ENCODE measurements at regions not wholly inside any gene's neighbourhood (a gene's known extent, or its start where the extent isn't known, plus 50 kb on each side); places are given as distances from the start of the nearest gene placed in this dataset.
"Not testable (repeated sequence)": the region's sequence is repeated elsewhere in the genome, so short reads cannot be mapped to it uniquely, and the experiment has no call there.

- H3K9me3 ChIP-seq (ENCODE audit: low read length) = no peaks in the 10 kb centered on the region
- no peak overlapping the region for H3K9ac ChIP-seq (ENCODE audit: low read length)
- H3K36me3 ChIP-seq (ENCODE audit: insufficient read depth, low read length) = no peaks in the 10 kb centered on the region
- no peak for DNase-seq
- H3K4me2 ChIP-seq (ENCODE audit: low read depth, low read length, poor library complexity, severe bottlenecking) = no peak overlapping the region
- no peak overlapping the region for H3K27ac ChIP-seq (ENCODE audit: low read length)
- no peak overlapping the region for H3K4me3 ChIP-seq (ENCODE audit: low read length)
- H2AFZ ChIP-seq (ENCODE audit: low read length) = no peak overlapping the region
- H3K27me3 ChIP-seq (ENCODE audit: low read length) = no peaks in the 10 kb centered on the region
- no peaks in the 10 kb centered on the region for H3K9me2 ChIP-seq (replicated peaks; ENCODE audit: insufficient read depth, low read length)
- H4K20me1 ChIP-seq (ENCODE audit: insufficient read depth, low read depth, low read length) = no peaks in the 10 kb centered on the region
- no peaks in the 10 kb centered on the region for H3K4me1 ChIP-seq (ENCODE audit: low read length)
- H3K79me2 ChIP-seq (ENCODE audit: low read length) = no peaks in the 10 kb centered on the region
Observed at GRCh38 chr2:113351375-113352355, 72.9 kb upstream of the PAX8 start.

GRCh38 chr2:113343800-113344199 is 65.1 kb upstream of the PAX8 start:
- not testable (repeated sequence) for H3K4me1 ChIP-seq (ENCODE audit: low read length); DNase-seq; H3K27me3 ChIP-seq (ENCODE audit: low read length); H4K20me1 ChIP-seq (ENCODE audit: insufficient read depth, low read depth, low read length); H3K4me3 ChIP-seq (ENCODE audit: low read length); H3K36me3 ChIP-seq (ENCODE audit: insufficient read depth, low read length); H3K9ac ChIP-seq (ENCODE audit: low read length); H3K4me2 ChIP-seq (ENCODE audit: low read depth, low read length, poor library complexity, severe bottlenecking); H3K9me2 ChIP-seq (replicated peaks; ENCODE audit: insufficient read depth, low read length); H3K9me3 ChIP-seq (ENCODE audit: low read length); H3K27ac ChIP-seq (ENCODE audit: low read length); H3K79me2 ChIP-seq (ENCODE audit: low read length); H2AFZ ChIP-seq (ENCODE audit: low read length)

- H3K9ac ChIP-seq (ENCODE audit: low read length) = no peak overlapping the region
- H3K9me3 ChIP-seq (ENCODE audit: low read length) = no peaks in the 10 kb centered on the region
- DNase-seq = no peak
- no peak overlapping the region for H3K4me3 ChIP-seq (ENCODE audit: low read length)
- no peaks in the 10 kb centered on the region for H3K79me2 ChIP-seq (ENCODE audit: low read length)
- H2AFZ ChIP-seq (ENCODE audit: low read length) = no peak overlapping the region
- H3K4me2 ChIP-seq (ENCODE audit: low read depth, low read length, poor library complexity, severe bottlenecking) = no peak overlapping the region
- no peaks in the 10 kb centered on the region for H3K36me3 ChIP-seq (ENCODE audit: insufficient read depth, low read length)
- H3K4me1 ChIP-seq (ENCODE audit: low read length) = no peaks in the 10 kb centered on the region
- no peaks in the 10 kb centered on the region for H3K9me2 ChIP-seq (replicated peaks; ENCODE audit: insufficient read depth, low read length)
- no peaks in the 10 kb centered on the region for H3K27me3 ChIP-seq (ENCODE audit: low read length)
- H4K20me1 ChIP-seq (ENCODE audit: insufficient read depth, low read depth, low read length) = no peaks in the 10 kb centered on the region
- H3K27ac ChIP-seq (ENCODE audit: low read length) = no peak overlapping the region
Observed at GRCh38 chr2:113342650-113343049, 63.9 kb upstream of the PAX8 start.

GRCh38 chr2:113341870-113342253 is 63.1 kb upstream of the PAX8 start:
- not testable (repeated sequence) for H3K9ac ChIP-seq (ENCODE audit: low read length); H3K27me3 ChIP-seq (ENCODE audit: low read length); DNase-seq; H3K36me3 ChIP-seq (ENCODE audit: insufficient read depth, low read length); H3K4me3 ChIP-seq (ENCODE audit: low read length); H2AFZ ChIP-seq (ENCODE audit: low read length); H3K9me2 ChIP-seq (replicated peaks; ENCODE audit: insufficient read depth, low read length); H3K27ac ChIP-seq (ENCODE audit: low read length); H3K4me2 ChIP-seq (ENCODE audit: low read depth, low read length, poor library complexity, severe bottlenecking); H3K79me2 ChIP-seq (ENCODE audit: low read length); H4K20me1 ChIP-seq (ENCODE audit: insufficient read depth, low read depth, low read length); H3K9me3 ChIP-seq (ENCODE audit: low read length); H3K4me1 ChIP-seq (ENCODE audit: low read length)

- Histone ChIP-seq H2AFZ (ENCODE audit: low read length) (no peak overlapping the region), H4K20me1 (ENCODE audit: insufficient read depth, low read depth, low read length) (no peaks in the 10 kb centered on the region)
- no peak for DNase-seq
Observed at GRCh38 chr2:113341191-113341869, 62.6 kb upstream of the PAX8 start.

GRCh38 chr2:113337809-113338208 is 59.1 kb upstream of the PAX8 start:
- no peak for DNase-seq
- Histone ChIP-seq H2AFZ (ENCODE audit: low read length) (no peak overlapping the region), H3K36me3 (ENCODE audit: insufficient read depth, low read length) (no peaks in the 10 kb centered on the region), H3K27me3 (ENCODE audit: low read length) (no peaks in the 10 kb centered on the region), H3K4me3 (ENCODE audit: low read length) (no peak overlapping the region), H4K20me1 (ENCODE audit: insufficient read depth, low read depth, low read length) (no peaks in the 10 kb centered on the region), H3K9ac (ENCODE audit: low read length) (no peak overlapping the region), H3K9me3 (ENCODE audit: low read length) (no peaks in the 10 kb centered on the region), H3K27ac (ENCODE audit: low read length) (no peak overlapping the region), H3K4me1 (ENCODE audit: low read length) (no peaks in the 10 kb centered on the region), H3K9me2 (replicated peaks; ENCODE audit: insufficient read depth, low read length) (no peaks in the 10 kb centered on the region), H3K79me2 (ENCODE audit: low read length) (no peaks in the 10 kb centered on the region), H3K4me2 (ENCODE audit: low read depth, low read length, poor library complexity, severe bottlenecking) (no peak overlapping the region)

More at GRCh38 chr2:113341191-113341869, 62.6 kb upstream of the PAX8 start:
- Histone ChIP-seq H3K36me3 (ENCODE audit: insufficient read depth, low read length) (no peaks in the 10 kb centered on the region), H3K4me3 (ENCODE audit: low read length) (no peak overlapping the region), H3K27me3 (ENCODE audit: low read length) (no peaks in the 10 kb centered on the region), H3K9me3 (ENCODE audit: low read length) (no peaks in the 10 kb centered on the region), H3K4me1 (ENCODE audit: low read length) (no peaks in the 10 kb centered on the region), H3K9ac (ENCODE audit: low read length) (no peak overlapping the region), H3K9me2 (replicated peaks; ENCODE audit: insufficient read depth, low read length) (no peaks in the 10 kb centered on the region), H3K4me2 (ENCODE audit: low read depth, low read length, poor library complexity, severe bottlenecking) (no peak overlapping the region), H3K79me2 (ENCODE audit: low read length) (no peaks in the 10 kb centered on the region), H3K27ac (ENCODE audit: low read length) (no peak overlapping the region)

- not testable (repeated sequence) for H3K9me3 ChIP-seq (ENCODE audit: low read length); DNase-seq
Observed at GRCh38 chr2:113336040-113336439, 57.3 kb upstream of the PAX8 start.

GRCh38 chr2:113334147-113334546 is 55.4 kb upstream of the PAX8 start:
- no peaks in the 10 kb centered on the region for H3K79me2 ChIP-seq (ENCODE audit: low read length)

More at GRCh38 chr2:113336040-113336439, 57.3 kb upstream of the PAX8 start:
- H3K79me2 ChIP-seq (ENCODE audit: low read length); H4K20me1 ChIP-seq (ENCODE audit: insufficient read depth, low read depth, low read length); H3K4me2 ChIP-seq (ENCODE audit: low read depth, low read length, poor library complexity, severe bottlenecking); H3K36me3 ChIP-seq (ENCODE audit: insufficient read depth, low read length); H3K9me2 ChIP-seq (replicated peaks; ENCODE audit: insufficient read depth, low read length); H3K9ac ChIP-seq (ENCODE audit: low read length); H3K27me3 ChIP-seq (ENCODE audit: low read length); H2AFZ ChIP-seq (ENCODE audit: low read length); H3K27ac ChIP-seq (ENCODE audit: low read length); H3K4me1 ChIP-seq (ENCODE audit: low read length); H3K4me3 ChIP-seq (ENCODE audit: low read length): not testable (repeated sequence)

More at GRCh38 chr2:113334147-113334546, 55.4 kb upstream of the PAX8 start:
- Histone ChIP-seq H2AFZ (ENCODE audit: low read length) (no peak overlapping the region), H3K27me3 (ENCODE audit: low read length) (no peaks in the 10 kb centered on the region), H3K4me3 (ENCODE audit: low read length) (no peak overlapping the region), H3K9ac (ENCODE audit: low read length) (no peak overlapping the region), H3K4me2 (ENCODE audit: low read depth, low read length, poor library complexity, severe bottlenecking) (no peak overlapping the region), H3K36me3 (ENCODE audit: insufficient read depth, low read length) (no peaks in the 10 kb centered on the region), H3K27ac (ENCODE audit: low read length) (no peak overlapping the region), H4K20me1 (ENCODE audit: insufficient read depth, low read depth, low read length) (no peaks in the 10 kb centered on the region), H3K9me3 (ENCODE audit: low read length) (no peaks in the 10 kb centered on the region), H3K9me2 (replicated peaks; ENCODE audit: insufficient read depth, low read length) (no peaks in the 10 kb centered on the region), H3K4me1 (ENCODE audit: low read length) (no peaks in the 10 kb centered on the region)
- DNase-seq = no peak

Measured in Karpas-422 (cell line).